WI38 (cell line): ENCODE measurements at regions not wholly inside any gene's neighbourhood (a gene's known extent, or its start where the extent isn't known, plus 50 kb on each side); places are given as distances from the start of the nearest gene placed in this dataset.

Experiments used
- H3K4me3 ChIP-seq: 2 replicates; pipeline ENCODE4 v1.5.1; 2011; ENCODE audit warnings: low read depth, mild to moderate bottlenecking, control low read depth, low read length
- CTCF ChIP-seq: IDR thresholded peaks from 2 replicates; pipeline ENCODE4 v1.5.1; 2012; ENCODE audit warnings: low read depth, mild to moderate bottlenecking, control low read depth, low read length

GRCh38 chr3:115445559-115445958, 177.8 kb upstream of the GAP43 start:
- no peak for TF ChIP-seq CTCF
- H3K4me3 ChIP-seq = no peak overlapping the region

GRCh38 chr3:115448851-115449250, 174.5 kb upstream of the GAP43 start:
- TF ChIP-seq CTCF = no peak
- H3K4me3 ChIP-seq = no peak overlapping the region

GRCh38 chr3:115450036-115450435, 173.3 kb upstream of the GAP43 start:
- no peak overlapping the region for H3K4me3 ChIP-seq
- TF ChIP-seq CTCF = no peak

- no peak for TF ChIP-seq CTCF
- H3K4me3 ChIP-seq = no peak overlapping the region
These were observed 159.3 kb upstream of the GAP43 start for GRCh38 chr3:115464036-115464435.

GRCh38 chr3:115469649-115470048, 153.7 kb upstream of the GAP43 start:
- no peak overlapping the region for H3K4me3 ChIP-seq
- no peak for TF ChIP-seq CTCF

- no peak for TF ChIP-seq CTCF
These were observed 153.1 kb upstream of the GAP43 start for GRCh38 chr3:115470254-115470653.

GRCh38 chr3:115475178-115476041, 147.9 kb upstream of the GAP43 start:
- TF ChIP-seq CTCF = no peak

More at GRCh38 chr3:115470254-115470653, 153.1 kb upstream of the GAP43 start:
- H3K4me3 ChIP-seq = no peak overlapping the region

More at GRCh38 chr3:115475178-115476041, 147.9 kb upstream of the GAP43 start:
- no peak overlapping the region for H3K4me3 ChIP-seq
